Femur (tissue), 1 donor: ENCODE measurements at regions not wholly inside any gene's neighbourhood (a gene's known extent, or its start where the extent isn't known, plus 50 kb on each side); places are given as distances from the start of the nearest gene placed in this dataset.
"Not testable (repeated sequence)": the region's sequence is repeated elsewhere in the genome, so short reads cannot be mapped to it uniquely, and the experiment has no call there.

ENCODE experiments used
- DNase-seq: peaks from one replicate; pipeline ENCODE4 v3.0.0-alpha.2; 2017

DNA sequence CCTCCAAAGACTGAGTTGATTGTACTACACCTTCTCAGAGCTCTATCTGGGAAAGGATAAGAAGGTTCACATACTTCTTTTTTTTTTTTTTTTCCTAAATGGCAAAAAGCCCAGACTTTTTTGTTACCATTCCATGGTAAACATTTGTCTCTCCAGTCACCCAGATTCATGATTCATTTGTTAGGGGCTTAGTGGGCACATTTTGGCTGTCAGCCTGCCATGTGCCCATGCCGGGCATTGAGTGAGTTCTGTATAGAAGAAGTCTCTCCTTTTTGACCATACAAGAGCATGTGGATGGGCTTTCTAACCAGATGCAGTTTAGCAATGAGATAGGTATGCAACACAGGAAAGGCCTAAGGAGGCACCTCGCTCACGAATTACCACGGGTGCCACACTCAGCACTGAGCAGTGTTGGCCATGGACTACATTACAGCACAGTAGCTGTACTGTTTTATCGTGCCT is 447.5 kb upstream of the HSF2 start:
- no peak for DNase-seq

DNA sequence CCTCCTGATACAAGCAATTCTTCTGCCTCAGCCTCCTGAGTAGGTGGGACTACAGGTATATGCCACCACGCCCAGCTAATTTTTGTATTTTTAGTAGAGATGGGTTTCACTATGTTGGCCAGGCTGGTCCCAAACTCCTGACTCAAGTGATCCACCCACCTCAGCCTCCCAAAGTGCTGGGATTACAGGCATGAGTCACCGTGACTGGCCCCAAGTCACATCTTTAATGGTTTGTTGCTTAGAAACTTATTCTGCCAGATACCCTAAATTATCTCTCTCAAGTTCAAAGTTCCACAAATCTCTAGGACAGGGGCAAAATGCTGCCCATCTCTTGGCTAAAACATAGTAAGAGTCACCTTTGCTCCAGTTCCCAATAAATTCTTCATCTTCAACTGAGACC is 444.1 kb upstream of the HSF2 start:
- not testable (repeated sequence) for DNase-seq

DNA sequence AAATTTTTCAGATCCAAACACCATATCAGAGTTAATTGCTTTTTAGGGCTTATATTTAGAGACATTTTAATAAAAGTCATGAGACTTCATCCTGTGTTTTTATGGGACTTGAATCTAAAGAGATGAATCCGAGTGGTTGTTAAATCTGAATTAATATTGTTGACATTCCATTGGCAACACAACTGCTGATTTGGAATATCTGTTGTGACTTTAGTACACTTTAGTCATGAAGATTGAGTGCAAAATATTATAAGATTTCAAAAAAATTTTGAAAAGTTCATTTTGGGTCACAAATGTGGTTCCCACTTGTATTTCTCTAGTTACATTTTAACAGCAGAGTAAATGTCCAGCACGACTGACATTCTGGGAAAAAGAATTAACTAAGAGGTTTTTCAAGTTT is 442.7 kb upstream of the HSF2 start:
- no peak for DNase-seq

DNA sequence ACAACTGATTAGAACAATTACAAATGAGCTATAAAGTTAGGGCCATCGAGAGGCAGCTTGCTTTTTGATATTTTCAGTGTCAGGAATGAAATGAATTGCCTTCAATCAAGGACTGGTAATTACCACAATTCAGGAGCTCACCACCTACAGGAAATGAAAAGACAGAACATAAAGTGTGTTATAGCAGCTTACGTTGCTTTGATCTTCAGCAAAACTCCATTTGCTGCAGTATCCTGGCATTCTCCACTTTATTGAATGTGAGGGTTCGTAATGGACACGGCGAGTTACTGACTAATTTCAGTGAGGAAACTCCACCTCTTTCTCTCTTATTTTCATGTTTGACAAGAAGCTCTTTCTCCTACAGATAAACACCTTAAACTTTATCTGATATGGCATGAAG is 440.0 kb upstream of the HSF2 start:
- no peak for DNase-seq

DNA sequence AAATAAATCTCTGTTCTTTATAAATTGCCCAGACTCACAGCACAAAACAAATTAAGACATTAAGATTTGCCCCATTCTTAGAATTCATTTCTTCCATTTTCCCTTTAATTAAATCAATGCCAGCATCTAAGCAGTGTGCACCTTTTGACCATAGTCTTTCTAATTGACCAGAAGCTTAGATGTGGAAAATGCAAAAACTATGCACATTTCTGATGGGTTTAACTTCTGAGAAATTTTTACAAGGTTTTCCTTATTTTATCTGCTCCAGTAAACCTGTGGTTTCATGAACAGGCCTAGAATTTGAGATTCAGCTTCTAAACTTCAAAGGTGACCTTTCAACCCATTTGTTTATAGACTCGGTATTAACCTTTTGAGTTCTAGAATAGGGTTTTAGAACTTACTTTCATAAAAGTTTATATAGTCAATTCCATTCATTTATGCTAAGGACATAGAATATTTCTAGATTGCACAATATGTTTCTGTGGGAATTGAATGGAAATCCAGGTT is 437.8 kb upstream of the HSF2 start:
- no peak for DNase-seq

DNA sequence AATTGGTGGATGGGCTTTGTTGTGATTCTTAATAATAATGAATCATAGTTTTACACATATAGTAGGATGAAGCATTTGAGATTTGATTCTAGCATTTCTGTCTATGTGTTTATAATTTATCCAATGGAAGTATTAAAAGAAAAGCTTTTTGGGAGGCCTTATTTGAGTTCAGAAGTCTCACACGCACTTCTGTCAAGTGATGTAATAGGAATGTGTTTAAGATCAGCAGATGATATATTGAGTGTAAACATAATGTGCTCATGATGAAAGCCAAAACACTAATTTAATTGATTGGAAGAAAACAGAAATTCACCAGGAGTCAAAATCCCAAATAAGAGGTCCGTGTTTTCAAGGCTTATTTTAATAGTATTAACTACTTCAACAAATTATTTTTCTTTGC is 435.6 kb upstream of the HSF2 start:
- DNase-seq, result no peak

DNA sequence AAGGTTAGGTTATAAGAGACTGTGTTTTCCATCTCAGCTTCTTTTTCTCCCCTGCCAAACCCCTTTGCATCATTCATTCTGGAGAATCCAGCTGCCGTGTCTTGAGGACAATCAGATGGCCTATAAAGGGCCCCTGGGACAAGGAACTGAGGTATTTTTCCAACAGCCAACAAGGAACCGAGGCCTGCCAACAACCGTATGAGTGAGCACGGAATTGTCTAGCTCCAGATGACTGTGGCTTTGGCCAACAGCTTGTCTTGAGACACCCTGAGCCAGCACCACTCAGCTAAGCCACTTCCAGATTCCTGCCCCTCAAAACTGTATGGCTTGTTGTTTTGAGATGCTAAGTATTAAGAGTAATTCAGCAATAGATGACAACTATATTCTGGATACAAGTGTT is 433.7 kb upstream of the HSF2 start:
- DNase-seq, result no peak

DNA sequence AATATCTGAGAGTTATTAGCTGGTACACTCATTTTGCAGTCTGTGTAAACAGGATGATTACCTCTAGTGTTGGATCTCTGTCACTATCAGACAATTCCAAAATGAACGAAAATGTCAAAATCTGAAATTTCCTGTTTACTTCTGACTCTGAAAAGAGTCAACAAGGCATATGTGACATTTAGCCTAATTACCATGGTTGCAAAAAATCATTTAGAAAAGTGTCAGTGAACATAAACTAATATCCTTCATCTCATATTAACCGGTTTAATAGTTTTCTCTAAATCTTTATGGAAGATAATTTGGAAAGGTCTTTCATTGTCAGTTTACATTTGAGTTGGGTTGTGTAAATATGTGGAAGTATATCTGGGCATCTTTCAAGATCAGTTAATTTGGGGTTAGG is 431.8 kb upstream of the HSF2 start:
- no peak for DNase-seq

DNA sequence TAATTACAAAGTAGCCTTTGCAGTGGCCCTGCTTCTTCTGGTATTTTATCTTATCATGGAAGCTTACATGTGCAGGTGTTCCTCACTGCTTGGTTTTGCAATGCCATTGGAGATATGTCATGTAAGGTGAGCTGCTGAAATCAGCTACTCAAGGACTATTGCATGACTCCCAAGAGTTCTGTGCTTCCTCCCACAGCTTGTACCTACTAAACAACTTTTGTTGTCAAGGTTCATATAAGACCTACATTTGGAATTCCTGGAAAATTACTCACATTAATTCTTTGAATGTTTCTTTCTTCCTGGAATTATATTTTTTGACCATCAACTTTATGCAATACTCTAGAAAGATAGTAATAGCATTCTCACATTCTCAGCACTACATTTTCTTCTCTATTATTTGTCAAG is 427.5 kb upstream of the HSF2 start:
- no peak for DNase-seq

DNA sequence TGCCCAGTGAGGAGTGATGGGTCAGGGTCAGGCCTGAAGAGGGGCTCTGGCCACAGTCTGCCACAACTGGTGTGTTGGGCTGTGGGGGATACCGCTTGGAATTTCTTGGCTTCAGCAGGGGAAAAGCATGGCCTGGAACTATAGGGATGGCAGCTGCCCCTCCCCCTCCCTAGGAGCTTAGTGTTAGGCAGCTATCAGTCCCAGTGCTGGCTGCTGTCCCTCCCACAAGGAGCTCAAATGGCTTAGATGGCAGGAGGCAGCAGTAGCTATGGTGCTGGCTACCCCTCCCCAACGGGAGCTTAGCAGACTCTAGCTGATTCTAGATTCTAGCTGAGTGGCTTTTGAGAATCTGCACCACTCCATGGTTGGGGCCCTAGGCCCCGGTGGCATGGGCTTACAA is 414.5 kb upstream of the HSF2 start:
- no peak for DNase-seq

DNA sequence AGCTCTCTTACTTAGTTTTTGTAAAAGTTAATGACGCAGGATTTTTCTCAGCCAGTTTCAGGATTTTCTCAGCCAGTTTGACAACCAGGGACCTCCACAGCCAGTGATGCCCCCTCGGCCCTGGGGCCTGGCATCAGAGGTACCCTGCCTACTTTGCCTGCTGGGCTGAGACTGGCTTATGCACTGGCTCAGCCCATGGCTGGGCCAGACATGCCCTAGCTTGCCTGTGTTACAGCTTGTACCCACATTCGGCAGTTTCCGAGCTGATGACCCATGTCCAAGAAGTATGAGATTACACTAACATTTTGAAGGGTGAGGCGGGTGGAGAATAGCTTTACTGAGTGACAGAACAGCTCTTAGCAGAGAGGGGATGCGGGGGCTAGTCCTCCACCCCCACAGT is 406.1 kb upstream of the HSF2 start:
- DNase-seq, result no peak

DNA sequence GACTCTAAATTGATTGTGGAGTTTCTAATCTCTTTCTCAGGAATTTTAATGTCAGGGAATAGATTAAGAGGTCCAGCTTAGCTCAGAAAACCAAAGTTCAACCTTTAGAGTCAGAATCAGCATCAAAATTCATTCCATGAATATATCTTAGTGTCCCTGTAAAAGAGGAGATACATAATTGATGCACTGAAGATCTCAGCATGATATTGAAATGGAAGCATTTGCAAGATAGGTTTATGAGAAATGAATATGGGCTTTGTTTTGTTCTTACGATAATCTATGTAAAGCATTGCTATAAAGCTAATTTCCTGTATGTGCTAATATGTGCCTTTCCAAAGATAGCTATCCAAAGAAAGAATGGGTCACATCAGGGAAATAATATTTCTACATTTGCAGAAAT is 404.5 kb upstream of the HSF2 start:
- no peak for DNase-seq

DNA sequence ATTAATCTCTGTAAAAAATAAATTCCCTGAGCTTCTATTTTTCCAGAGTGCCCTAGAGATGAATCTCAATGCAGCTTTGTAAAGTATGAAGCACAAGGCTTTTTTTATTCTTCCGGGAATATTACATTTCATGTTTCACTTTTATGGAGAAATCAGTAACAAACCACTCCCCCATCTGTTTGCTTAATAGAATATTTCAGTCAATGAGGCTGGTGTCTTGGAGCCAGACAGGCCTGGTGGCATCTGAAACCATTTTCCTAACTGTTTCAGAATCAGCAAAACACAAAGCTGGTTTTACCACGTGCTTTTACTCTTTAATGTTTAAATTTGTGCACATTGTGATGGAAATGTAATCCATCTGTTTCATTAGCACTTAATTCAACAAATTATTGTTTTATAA is 400.8 kb upstream of the HSF2 start:
- DNase-seq, result no peak

DNA sequence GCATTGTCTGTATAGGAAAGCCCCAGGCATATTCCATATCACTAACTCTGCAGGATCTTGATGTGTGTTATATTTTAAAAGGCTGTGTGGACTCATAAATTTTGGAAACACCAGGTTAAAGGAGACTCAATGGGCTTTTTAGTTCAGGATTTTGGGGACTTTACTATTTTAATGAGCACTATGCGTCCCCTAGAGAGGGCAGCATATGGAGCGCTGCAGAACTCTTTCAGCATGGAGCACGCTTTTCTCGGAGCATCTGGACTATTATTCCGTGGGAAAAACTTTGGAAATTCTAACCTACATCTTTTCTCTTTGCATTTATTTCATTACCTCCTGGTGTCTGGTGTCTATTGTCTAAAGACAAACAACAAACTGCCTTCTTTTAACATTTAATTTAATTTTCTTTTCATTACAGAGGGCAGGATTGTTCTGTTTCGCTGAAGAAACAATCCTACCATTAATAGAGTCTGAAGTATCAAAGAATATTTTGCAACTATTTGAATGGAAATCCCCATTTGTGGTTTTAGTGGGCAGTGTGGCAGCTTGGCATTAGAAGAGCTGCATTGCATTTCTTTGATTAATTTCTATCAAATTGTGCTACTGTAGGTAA is 399.9 kb upstream of the HSF2 start:
- no peak for DNase-seq

DNA sequence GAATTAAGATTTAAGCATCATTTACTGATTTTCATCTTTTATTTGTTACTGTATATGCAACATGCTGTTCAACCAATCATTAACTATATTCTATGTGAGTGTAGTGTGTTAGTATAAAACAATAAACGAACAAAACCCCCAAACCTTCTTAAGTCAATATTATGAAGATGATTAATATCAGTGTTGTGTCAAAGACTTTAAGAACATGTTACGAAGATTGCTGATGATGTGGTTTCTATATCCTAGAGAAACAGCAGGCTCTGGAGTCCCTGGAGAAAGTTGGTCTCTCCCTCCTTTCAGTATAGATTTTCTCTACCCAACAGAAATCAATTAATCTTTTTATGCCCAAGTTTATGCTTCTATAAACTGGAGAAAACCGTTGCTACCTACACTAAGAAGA is 393.8 kb upstream of the HSF2 start:
- DNase-seq, result no peak

DNA sequence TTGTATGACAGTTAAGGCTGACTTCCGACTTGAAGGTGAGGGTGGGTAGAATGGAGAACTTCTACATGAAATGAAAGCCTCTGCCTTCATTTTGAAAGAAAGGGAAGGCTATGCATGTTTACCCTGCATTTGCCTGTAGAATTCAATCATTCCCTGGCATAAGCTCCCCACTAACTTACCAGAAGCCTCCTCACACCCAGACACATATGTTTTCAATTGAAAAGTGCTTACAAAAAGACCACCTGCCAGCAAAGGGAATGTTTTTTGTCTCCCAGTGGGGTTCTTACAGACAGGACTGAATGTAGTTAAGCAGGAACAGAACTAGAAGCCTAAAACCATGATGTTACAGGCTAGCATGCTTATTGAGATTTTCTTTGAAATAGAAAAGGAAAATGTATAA is 392.1 kb upstream of the HSF2 start:
- peak; percentile 29 for DNase-seq

DNA sequence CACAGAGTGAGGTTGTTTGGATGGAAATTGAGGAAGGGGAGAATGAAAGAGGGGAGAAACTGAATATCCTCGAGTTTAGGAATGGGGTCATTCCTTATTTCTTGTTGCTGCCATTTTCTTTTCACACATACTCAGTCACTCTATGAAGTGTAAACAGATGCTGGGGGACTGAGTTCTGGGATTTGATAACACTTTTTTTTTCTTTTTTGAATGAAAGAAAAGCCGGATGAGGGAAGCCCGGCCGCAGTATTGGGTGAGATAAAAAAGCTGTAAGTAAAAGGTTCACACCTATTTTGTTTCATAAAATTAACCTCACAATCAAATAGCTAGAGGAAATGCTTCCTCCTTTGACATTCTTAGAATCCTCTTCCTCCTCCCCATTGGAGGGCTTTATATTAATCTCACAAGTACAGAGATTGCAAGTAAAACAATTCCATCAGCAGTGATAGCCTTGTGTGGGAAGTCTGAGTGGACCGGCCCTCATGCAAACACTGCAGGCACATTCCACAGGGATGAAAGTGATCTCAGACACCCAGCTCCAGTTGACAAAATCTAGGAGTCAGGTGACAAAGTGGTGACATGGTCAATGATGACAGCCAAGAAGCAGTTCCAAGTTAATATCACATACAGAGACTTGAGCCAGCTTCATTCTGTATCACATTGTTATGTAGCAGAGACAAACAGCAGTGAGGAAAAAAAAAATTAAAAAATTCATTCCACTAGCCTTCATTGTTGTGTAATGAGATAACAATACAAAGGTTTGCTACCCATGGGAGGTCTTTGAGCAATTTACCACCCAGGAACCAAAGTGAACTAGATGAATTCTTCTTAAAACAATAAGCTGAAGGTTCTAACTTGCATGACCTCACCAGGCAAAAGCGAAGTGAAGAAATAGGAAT is 391.1 kb upstream of the HSF2 start:
- peak; percentile 24 for DNase-seq

DNA sequence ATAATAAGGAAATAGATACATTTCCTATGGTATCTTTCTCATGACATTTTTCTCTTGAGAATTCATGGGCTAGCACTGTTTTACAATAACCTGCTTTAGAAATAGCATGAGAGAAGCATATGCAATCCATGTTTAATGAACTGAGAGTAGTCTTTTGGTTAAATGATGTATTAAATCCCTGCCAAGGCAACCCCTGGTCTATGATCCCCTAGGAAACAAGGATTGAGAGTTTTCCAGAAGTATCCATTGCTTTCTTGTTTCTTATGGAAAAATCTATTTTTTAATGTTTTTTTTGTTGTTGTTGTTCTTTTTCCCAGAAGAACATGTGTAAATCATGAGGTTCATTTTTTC is 390.5 kb upstream of the HSF2 start:
- no peak for DNase-seq

DNA sequence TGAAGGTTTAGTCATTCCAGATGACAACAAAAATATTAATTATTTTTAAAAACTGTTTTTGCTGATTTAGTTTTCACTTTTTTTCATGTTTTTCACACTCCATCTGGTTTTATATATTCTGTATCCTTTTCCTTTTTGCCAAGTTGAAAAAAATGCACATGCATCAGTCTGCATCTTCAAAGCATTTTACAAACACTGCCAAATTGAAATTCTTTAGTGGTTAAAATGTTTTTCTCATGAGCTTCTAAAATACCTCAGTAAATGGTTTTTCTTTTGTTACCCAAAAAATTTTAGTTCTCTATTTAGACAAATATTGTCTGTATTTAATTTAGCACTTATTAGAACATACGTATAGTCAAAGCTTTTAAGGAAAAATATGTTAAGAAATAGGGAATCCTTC is 386.9 kb upstream of the HSF2 start:
- DNase-seq, result no peak

DNA sequence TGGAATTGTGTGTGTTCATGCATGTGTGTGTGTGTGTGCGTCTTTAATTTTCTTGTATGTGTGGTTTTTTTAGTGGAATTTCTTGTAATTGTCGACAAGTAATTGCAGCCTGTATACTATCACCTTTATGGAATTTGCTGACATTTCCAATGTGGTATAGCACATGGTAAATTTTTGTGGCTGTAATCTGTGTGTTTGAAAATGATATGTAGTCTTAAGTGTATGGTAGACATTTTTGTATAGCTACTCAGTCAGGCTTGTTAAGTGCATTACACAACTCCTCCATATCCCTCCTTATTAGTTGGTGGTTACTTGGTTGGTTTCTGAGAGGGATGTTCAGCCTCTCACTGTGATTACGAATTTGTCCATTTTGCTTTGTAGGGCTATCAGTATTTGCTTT is 384.5 kb upstream of the HSF2 start:
- no peak for DNase-seq

DNA sequence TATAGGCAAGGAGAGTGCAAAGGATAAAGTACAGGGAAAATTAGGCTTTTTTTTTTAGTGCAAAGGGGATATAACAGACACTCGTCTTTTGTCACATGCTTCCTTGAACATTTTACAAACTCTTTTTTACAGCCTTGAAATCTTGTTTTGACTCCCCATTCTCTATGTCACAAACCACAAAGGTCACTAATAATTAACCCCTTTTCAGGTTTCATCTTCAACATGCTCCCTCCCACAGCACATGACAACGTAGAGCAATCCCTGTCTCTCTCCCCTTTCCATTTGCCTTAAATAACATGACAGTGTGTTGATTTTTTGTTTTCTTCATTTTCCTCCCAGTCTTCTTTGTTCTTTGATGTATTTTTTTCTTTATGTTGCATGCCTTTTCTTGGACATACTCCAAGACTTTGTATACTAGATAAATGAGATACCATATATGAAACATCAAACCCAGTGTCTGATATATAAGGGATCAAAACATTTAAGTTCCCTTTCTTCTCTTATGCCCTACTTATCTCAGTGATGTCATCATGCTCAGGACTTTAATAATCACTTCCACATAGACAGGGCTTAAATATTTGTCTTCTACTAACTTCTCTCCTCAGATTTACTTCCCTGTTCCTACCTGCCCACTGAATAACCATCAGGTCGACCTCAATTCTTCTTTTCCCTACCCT is 378.7 kb upstream of the HSF2 start:
- DNase-seq, result no peak

DNA sequence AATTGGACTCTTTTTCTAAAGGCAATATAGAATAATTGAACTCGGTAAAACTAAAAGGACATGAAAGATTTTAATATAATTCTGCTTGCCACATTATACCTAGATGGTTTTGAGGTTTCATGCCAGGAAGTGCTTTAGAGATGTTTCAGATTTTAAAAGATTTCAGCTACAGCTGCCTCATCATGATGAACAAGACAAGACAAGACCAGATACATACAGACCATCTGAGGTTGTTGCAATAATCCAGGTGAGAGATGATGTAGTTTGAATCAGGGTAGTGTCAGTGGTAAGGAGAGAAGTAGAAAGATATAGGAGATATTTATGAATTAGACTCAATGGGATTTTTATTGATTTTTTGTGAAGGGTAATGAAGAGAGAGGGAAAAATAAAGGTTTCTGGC is 374.3 kb upstream of the HSF2 start:
- no peak for DNase-seq

DNA sequence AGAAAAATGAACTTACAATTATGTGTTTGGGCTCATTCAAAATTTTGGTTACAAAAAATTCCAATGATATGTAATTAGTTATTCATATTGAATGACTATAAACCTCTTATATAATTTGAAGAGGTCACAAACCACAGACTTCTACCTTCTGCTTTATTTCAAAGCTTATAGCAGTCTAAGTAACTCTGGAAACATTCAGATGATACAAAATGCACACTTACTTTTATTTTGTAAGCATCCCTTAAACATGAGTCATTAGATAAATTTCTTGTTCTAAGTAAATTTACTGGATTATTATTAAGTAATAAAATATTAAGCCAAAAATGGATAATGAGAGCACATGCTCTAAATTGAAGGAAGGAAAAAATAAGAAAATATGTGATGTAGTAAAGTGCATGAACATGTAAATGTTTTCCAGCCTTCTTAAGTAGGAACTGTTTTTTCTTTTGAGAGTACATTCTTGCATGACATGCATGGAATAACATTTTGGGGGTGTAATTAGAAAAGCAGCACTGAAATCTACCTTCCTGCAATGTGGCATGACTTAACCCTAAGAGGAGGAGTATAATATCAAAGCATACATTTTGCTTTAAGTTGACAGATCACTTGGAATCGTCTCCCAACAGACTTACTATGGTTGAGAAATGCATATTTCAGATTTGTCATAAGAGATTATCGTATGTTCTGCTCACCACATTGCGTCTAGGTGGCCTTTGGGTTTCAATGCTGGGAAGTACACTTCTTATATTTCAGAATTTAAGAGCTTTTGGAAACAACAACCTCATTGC is 372.7 kb upstream of the HSF2 start:
- no peak for DNase-seq
